Stimulated activated effector memory CD8-positive, alpha-beta T cell treated with anti-CD3 and anti-CD28 coated beads, Interleukin-12 subunit alpha, Interleukin-12 subunit beta, amount 100 ng/mL, for 72 hours (primary cell): ENCODE measurements at regions not wholly inside any gene's neighbourhood (a gene's known extent, or its start where the extent isn't known, plus 50 kb on each side); places are given as distances from the start of the nearest gene placed in this dataset.
"Not testable (repeated sequence)": the region's sequence is repeated elsewhere in the genome, so short reads cannot be mapped to it uniquely, and the experiment has no call there.

ENCODE experiments used
- ATAC-seq: fragments of 150-1000 bp; cut with Tn5 transposase; 2 replicates; pipeline ENCODE4 v1.10.0; 2021
- DNase-seq, 2 donors: peaks; one replicate each; pipeline ENCODE4 v3.0.0; 2021 to 2022; ENCODE audit warnings: low spot score in 2 of 2
- H3K27ac Mint-ChIP-seq: one replicate; pipeline ENCODE4 v1.8.0; 2022; ENCODE audit warnings: mild to moderate bottlenecking, mixed read lengths
- H3K36me3 Mint-ChIP-seq: one replicate; pipeline ENCODE4 v1.8.0; 2022; ENCODE audit warnings: mild to moderate bottlenecking, mixed read lengths
- H3K4me1 Mint-ChIP-seq: one replicate; pipeline ENCODE4 v1.8.0; 2022; ENCODE audit warnings: mixed read lengths
- H3K4me3 Mint-ChIP-seq: one replicate; pipeline ENCODE4 v1.8.0; 2022; ENCODE audit warnings: mild to moderate bottlenecking, mixed read lengths
- H3K9me3 Mint-ChIP-seq: one replicate; pipeline ENCODE4 v1.8.0; 2022; ENCODE audit warnings: mixed read lengths

DNA sequence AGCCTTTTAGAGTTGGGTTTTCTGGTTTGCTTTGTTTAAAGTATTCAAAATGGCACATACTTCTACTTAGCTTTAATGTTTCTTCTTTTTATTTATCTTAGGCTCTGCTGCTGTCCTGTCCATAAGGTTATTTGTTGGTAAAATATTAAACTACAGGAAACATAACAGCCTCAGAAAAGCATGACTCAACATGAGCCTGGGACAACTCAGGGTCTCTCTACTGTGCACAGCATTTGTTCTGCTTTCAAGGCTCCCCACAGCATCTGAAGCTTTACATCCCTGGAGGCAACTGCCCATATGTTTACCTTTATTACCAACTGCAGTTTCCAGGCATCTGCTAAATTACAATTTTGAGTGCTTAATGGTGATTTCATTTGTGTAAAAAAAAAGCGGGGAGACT, 954.2 kb upstream of the FBXO33 start:
- Mint-ChIP-seq H3K4me3 (no peak overlapping the region), H3K27ac (no peak overlapping the region), H3K36me3 (no peaks in the 10 kb centered on the region), H3K9me3 (peaks cover 7% of the 10 kb centered on the region), H3K4me1 (no peaks in the 10 kb centered on the region)
- ATAC-seq: no peak
- no peak for DNase-seq

GRCh38 chr14:40374221-40374620, 942.0 kb upstream of the FBXO33 start:
- Mint-ChIP-seq H3K9me3 (peaks cover 11% of the 10 kb centered on the region), H3K27ac (no peak overlapping the region), H3K4me1 (no peaks in the 10 kb centered on the region), H3K36me3 (no peaks in the 10 kb centered on the region), H3K4me3 (no peak overlapping the region)
- no peak for ATAC-seq
- no peak for DNase-seq

- Mint-ChIP-seq H3K36me3 (no peaks in the 10 kb centered on the region), H3K27ac (no peak overlapping the region), H3K9me3 (peaks cover 15% of the 10 kb centered on the region), H3K4me3 (no peak overlapping the region), H3K4me1 (no peaks in the 10 kb centered on the region)
- ATAC-seq (no peak), DNase-seq (no peak)
These were observed 938.8 kb upstream of the FBXO33 start for GRCh38 chr14:40371011-40371410.

GRCh38 chr14:40368314-40368713, 936.1 kb upstream of the FBXO33 start:
- peaks cover 18% of the 10 kb centered on the region for H3K9me3 Mint-ChIP-seq
- no peaks in the 10 kb centered on the region for H3K36me3 Mint-ChIP-seq
- H3K4me3 Mint-ChIP-seq: no peak overlapping the region
- DNase-seq (no peak), ATAC-seq (no peak)
- no peaks in the 10 kb centered on the region for H3K4me1 Mint-ChIP-seq
- no peak overlapping the region for H3K27ac Mint-ChIP-seq

DNA sequence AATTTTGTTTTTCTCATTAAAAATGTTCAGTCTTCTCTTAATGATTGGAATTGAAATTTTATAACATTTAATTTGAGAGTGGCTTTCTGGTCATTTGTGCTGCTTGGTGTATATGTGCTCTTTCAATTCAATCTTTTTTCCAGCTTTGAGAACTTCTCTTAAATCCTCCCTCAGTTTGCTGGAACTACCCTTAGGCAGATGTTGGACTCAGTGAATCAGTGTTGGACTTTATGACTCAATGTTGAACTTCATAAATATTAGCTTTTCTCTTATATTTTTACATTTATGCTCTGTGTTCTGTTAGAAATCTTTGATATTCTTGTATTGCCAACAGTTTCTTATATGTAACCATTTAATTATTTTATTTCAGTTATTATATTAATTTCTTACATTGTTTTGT, 935.5 kb upstream of the FBXO33 start:
- Mint-ChIP-seq H3K4me1 (no peaks in the 10 kb centered on the region), H3K36me3 (no peaks in the 10 kb centered on the region), H3K4me3 (no peak overlapping the region), H3K27ac (no peak overlapping the region), H3K9me3 (peaks cover 18% of the 10 kb centered on the region)
- ATAC-seq (no peak), DNase-seq (no peak)

DNA sequence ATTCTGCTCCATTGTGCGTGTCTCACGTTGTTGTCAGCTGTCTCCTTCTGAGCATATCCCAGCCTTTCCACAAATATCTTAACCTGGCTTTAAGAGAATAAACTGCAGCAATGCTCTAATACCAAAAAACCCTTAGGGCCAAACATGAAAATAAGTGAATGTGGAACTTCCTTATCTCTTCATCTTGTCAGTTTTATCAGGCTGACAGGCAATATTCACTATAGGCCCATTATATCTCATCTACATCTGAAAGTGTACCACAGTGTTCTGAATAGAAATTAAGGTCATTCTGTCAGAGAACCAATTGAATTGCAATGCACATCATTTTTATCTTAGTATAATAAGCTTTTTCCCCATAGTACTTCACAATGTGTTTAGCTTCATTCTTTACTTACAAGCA, 933.1 kb upstream of the FBXO33 start:
- H3K4me3 Mint-ChIP-seq: no peak overlapping the region
- H3K4me1 Mint-ChIP-seq: no peaks in the 10 kb centered on the region
- no peak overlapping the region for H3K27ac Mint-ChIP-seq
- no peak for DNase-seq
- peaks cover 13% of the 10 kb centered on the region for H3K9me3 Mint-ChIP-seq
- H3K36me3 Mint-ChIP-seq: no peaks in the 10 kb centered on the region
- ATAC-seq: no peak

DNA sequence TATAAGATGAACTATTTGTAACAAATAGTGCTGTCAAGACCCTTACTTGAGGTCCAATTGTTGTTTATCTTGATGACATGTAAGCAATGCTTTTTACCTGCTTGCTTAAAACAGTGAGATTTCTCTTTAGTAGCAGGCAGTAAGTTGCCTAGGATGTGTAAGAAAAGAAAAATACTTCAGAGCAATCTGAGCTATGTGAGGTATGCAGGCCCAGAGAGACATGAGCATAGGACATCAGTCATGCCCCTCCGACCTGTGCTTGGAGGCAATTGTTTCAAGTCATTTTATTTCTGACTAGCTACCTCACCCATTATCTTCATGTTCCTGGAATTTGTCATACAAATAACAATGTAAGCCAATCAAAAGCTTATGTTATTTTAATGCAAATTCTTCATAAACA, 930.6 kb upstream of the FBXO33 start:
- DNase-seq (no peak), ATAC-seq (no peak)
- no peak overlapping the region for H3K4me3 Mint-ChIP-seq
- H3K36me3 Mint-ChIP-seq: no peaks in the 10 kb centered on the region
- no peaks in the 10 kb centered on the region for H3K4me1 Mint-ChIP-seq
- peaks cover 12% of the 10 kb centered on the region for H3K9me3 Mint-ChIP-seq
- H3K27ac Mint-ChIP-seq: no peak overlapping the region

GRCh38 chr14:40354754-40355153, 922.5 kb upstream of the FBXO33 start:
- Mint-ChIP-seq H3K4me1 (no peaks in the 10 kb centered on the region), H3K9me3 (peaks cover 4% of the 10 kb centered on the region), H3K27ac (no peak overlapping the region), H3K4me3 (no peak overlapping the region), H3K36me3 (no peaks in the 10 kb centered on the region)
- no peak for DNase-seq
- no peak for ATAC-seq

DNA sequence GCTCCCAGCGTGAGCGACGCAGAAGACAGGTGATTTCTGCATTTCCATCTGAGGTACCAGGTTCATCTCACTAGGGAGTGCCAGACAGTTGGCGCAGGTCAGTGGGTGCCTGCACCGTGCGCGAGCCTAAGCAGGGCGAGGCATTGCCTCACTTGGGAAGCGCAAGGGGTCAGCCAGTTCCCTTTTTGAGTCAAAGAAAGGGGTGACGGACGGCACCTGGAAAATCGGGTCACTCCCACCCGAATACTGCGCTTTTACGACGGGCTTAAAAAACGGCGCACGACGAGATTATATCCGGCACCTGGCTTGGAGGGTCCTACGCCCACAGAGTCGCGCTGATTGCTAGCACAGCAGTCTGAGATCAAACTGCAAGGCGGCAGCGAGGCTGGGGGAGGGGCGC, 915.9 kb upstream of the FBXO33 start:
- H3K4me3 Mint-ChIP-seq, ATAC-seq: not testable (repeated sequence)

DNA sequence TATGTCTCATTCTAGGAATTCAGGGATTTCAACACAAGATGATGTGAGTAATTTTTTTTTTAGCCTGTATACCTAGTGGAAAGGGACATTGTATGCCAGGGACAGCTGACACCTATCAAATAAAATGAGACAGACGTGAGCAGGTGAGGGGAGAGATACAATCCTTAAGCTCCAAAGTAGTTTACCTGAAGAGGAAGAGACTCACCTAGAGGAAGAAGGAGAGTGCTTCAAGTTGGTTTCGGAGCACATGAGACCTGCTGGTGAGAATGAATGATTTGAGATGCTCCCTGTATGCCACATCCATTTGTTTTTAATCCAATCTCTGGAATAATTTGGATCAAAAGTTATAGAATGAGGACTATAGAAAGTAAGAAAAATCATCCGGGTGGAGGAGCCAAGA, 915.4 kb upstream of the FBXO33 start:
- ATAC-seq (no peak), DNase-seq (no peak)
- Mint-ChIP-seq H3K4me3 (no peak overlapping the region), H3K27ac (no peak overlapping the region), H3K9me3 (no peaks in the 10 kb centered on the region), H3K36me3 (no peaks in the 10 kb centered on the region), H3K4me1 (no peaks in the 10 kb centered on the region)

More for the DNA sequence above, 915.9 kb upstream of the FBXO33 start:
- DNase-seq, H3K9me3 Mint-ChIP-seq, H3K27ac Mint-ChIP-seq, H3K4me1 Mint-ChIP-seq, H3K36me3 Mint-ChIP-seq: not testable (repeated sequence)

DNA sequence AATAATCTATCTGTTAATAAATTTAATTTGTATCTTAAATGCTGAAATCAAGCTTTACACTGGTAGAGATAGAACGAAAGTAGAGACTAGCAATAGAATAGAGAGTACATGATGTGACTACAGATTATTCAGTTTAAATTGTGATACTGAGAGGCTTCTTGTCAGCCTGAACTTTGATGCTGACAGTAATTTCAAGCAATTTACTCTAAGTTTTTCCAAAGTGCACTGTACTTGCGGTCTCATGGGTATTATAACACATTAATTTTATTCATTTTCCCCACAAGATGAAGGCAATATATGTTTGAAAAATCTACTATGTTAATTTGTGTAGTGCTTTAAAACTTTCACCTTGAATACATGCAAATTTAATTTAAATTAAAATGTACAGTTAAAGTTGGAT, 914.0 kb upstream of the FBXO33 start:
- no peak overlapping the region for H3K27ac Mint-ChIP-seq
- H3K9me3 Mint-ChIP-seq: peaks cover under 1% of the 10 kb centered on the region
- no peaks in the 10 kb centered on the region for H3K4me1 Mint-ChIP-seq
- no peak overlapping the region for H3K4me3 Mint-ChIP-seq
- H3K36me3 Mint-ChIP-seq: no peaks in the 10 kb centered on the region
- DNase-seq (no peak), ATAC-seq (no peak)

GRCh38 chr14:40345334-40345733, 913.1 kb upstream of the FBXO33 start:
- peaks cover 3% of the 10 kb centered on the region for H3K9me3 Mint-ChIP-seq
- H3K27ac Mint-ChIP-seq: no peak overlapping the region
- H3K4me3 Mint-ChIP-seq: no peak overlapping the region
- no peaks in the 10 kb centered on the region for H3K36me3 Mint-ChIP-seq
- ATAC-seq (no peak), DNase-seq (no peak)
- H3K4me1 Mint-ChIP-seq: no peaks in the 10 kb centered on the region

DNA sequence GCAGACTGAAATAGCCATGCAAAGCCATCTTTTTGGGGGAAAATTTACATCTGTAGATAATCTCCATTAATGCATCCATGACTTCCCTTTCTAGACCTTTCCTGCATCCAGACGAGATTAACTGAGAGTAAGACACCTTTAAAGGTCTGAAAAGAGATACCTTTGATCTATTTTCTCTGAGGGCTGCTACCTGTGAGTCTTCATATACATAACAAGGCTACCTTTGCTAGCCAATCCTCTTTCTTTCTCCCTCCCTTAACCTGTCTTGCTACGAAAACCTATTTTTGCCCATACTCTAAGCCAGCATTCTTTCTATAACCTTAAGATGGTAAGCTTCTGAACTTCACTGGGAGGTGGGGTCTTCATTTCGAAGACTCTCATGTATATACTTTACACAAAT, 908.5 kb upstream of the FBXO33 start:
- Mint-ChIP-seq H3K4me3 (no peak overlapping the region), H3K27ac (no peak overlapping the region), H3K4me1 (no peaks in the 10 kb centered on the region), H3K9me3 (peaks cover 7% of the 10 kb centered on the region), H3K36me3 (no peaks in the 10 kb centered on the region)
- DNase-seq (no peak), ATAC-seq (no peak)

GRCh38 chr14:40336846-40337245, 904.6 kb upstream of the FBXO33 start:
- peaks cover 10% of the 10 kb centered on the region for H3K9me3 Mint-ChIP-seq
- H3K36me3 Mint-ChIP-seq: no peaks in the 10 kb centered on the region
- H3K4me3 Mint-ChIP-seq: no peak overlapping the region
- ATAC-seq (no peak), DNase-seq (no peak)
- no peak overlapping the region for H3K27ac Mint-ChIP-seq
- no peaks in the 10 kb centered on the region for H3K4me1 Mint-ChIP-seq

DNA sequence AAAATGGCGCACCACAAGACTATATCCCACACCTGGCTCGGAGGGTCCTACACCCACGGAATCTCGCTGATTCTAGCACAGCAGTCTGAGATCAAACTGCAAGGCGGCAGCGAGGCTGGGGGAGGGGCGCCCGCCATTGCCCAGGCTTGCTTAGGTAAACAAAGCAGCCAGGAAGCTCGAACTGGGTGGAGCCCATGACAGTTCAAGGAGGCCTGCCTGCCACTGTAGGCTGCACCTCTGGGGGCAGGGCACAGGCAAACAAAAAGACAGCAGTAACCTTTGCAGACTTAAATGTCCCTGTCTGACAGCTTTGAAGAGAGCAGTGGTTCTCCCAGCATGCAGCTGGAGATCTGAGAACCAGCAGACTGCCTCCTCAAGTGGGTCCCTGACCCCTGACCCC, 894.3 kb upstream of the FBXO33 start:
- ATAC-seq, H3K4me1 Mint-ChIP-seq, H3K9me3 Mint-ChIP-seq, H3K36me3 Mint-ChIP-seq, H3K4me3 Mint-ChIP-seq, DNase-seq, H3K27ac Mint-ChIP-seq: not testable (repeated sequence)

- Mint-ChIP-seq H3K27ac (no peak overlapping the region), H3K4me3 (no peak overlapping the region), H3K4me1 (no peaks in the 10 kb centered on the region), H3K9me3 (peaks cover 10% of the 10 kb centered on the region), H3K36me3 (no peaks in the 10 kb centered on the region)
- no peak for ATAC-seq
- no peak for DNase-seq
These were observed 886.0 kb upstream of the FBXO33 start for GRCh38 chr14:40318211-40318719.

DNA sequence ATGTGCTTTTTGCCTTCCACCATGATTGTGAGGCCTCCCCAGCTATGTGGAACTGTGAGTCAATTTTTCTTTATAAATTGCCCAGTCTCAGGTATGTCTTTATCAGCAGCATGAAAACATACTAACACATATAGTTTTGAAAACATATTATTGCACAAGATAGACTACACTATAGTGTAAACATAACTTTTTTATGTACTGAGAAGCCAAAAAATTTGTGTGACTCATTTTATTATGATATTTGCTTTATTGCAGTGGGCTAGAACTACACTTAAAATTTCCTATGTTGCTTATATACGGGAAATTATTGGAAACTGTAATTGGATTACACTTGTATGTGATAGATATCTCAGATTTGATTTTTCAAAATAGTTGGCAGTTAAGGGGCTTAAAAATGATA, 885.5 kb upstream of the FBXO33 start:
- H3K36me3 Mint-ChIP-seq: no peaks in the 10 kb centered on the region
- no peak for ATAC-seq
- H3K9me3 Mint-ChIP-seq: peaks cover 10% of the 10 kb centered on the region
- no peak for DNase-seq
- no peaks in the 10 kb centered on the region for H3K4me1 Mint-ChIP-seq
- no peak overlapping the region for H3K27ac Mint-ChIP-seq
- no peak overlapping the region for H3K4me3 Mint-ChIP-seq
